HepG2 (cell line): ENCODE measurements at regions not wholly inside any gene's neighbourhood (a gene's known extent, or its start where the extent isn't known, plus 50 kb on each side); places are given as distances from the start of the nearest gene placed in this dataset.
A peak's percentile ranks its signal among the peaks of the same experiment; 100 is the strongest.

Experiments used
- ATAC-seq: fragments of 200-7000 bp; cut with Tn5 transposase; 3 replicates; pipeline ENCODE4 v1.9.1; 2020; ENCODE audit warnings: mild to moderate bottlenecking, moderate library complexity
- BruUV-seq: library from RNA; stranded (reverse); fragments of 400-500 nt; replicated peaks from 2 replicates; lab custom pipeline; 2021; lab: Mats Ljungman, UMichigan
- CTCF ChIA-PET: fragments of 300-600 bp; formaldehyde crosslinking; extraction: SDS; loops from one replicate; lab custom pipeline; 2021; ENCODE audit warnings: low total read pairs, inconsistent platforms, low intra/inter-chr PET ratio; lab: Yijun Ruan, JAX
- POLR2A ChIA-PET: fragments of 350-600 bp; sonication (Branson Sonifier 250); formaldehyde crosslinking; loops from one replicate; lab custom pipeline; 2020; ENCODE audit warnings: antibody characterized with exemption, inconsistent platforms; lab: Yijun Ruan, JAX
- DNase-seq: peaks from one replicate; pipeline ENCODE4 v3.0.0-alpha.2; 2015; ENCODE audit warnings: low spot score
- FAIRE-seq: peaks from 3 replicates; lab custom pipeline; 2011; peaks lifted over from hg19 to GRCh38; lab: Jason Lieb, UNC
- H2AFZ ChIP-seq: one replicate; pipeline ENCODE4 v1.6.1; 2011; ENCODE audit warnings: low read length, inconsistent platforms
- H3K27ac ChIP-seq: fragments of 300-600 bp; 3 replicates; pipeline ENCODE4 v1.8.0; 2011; ENCODE audit warnings: mixed run types, mild to moderate bottlenecking, mixed read lengths, low read length, inconsistent platforms; ENCODE audit not compliant: insufficient read depth; ENCODE audit errors: extremely low read length
- H3K27me3 ChIP-seq, 2 experiments: fragments of 200-600 bp in 1 of 2; 2 replicates in 1 of 2; 3 replicates in 1 of 2; pipeline versions ENCODE4 v1.6.0 to v1.8.0; 2011; ENCODE audit warnings: low read length in 2 of 2, mild to moderate bottlenecking in 2 of 2, moderate library complexity in 2 of 2, inconsistent platforms in 1 of 2; ENCODE audit not compliant: insufficient read depth in 2 of 2, control insufficient read depth in 1 of 2
- H3K36me3 ChIP-seq, 2 experiments: fragments of 200-600 bp in 1 of 2; replicated peaks in 1 of 2; 2 replicates in 1 of 2; 3 replicates in 1 of 2; pipeline versions ENCODE4 v1.5.1 to v1.8.0; 2011; ENCODE audit warnings: low read length in 2 of 2, inconsistent platforms in 1 of 2; ENCODE audit not compliant: insufficient read depth in 2 of 2, control insufficient read depth in 1 of 2
- H3K4me1 ChIP-seq: 2 replicates; pipeline ENCODE4 v1.5.1; 2012; ENCODE audit warnings: low read length, inconsistent platforms; ENCODE audit not compliant: insufficient read depth
- H3K4me2 ChIP-seq: 2 replicates; pipeline ENCODE4 v1.6.0; 2011; ENCODE audit warnings: low read depth, low read length, inconsistent platforms
- H3K4me3 ChIP-seq, 3 experiments: fragments of 200-600 bp in 1 of 3; sonication (generic), shearing (Covaris generic) in 1 of 3; replicated peaks in 1 of 3; 2 replicates each; pipeline ENCODE4 v1.5.1; 2011 to 2016; ENCODE audit warnings: low read length in 3 of 3, inconsistent platforms in 2 of 3, low read depth in 2 of 3, mild to moderate bottlenecking in 2 of 3, control low read depth in 1 of 3, mixed read lengths in 1 of 3; ENCODE audit not compliant: insufficient read depth in 1 of 3
- H3K79me2 ChIP-seq: one replicate; pipeline ENCODE4 v1.6.1; 2011; ENCODE audit warnings: low read length, inconsistent platforms; ENCODE audit not compliant: insufficient read depth
- H3K9ac ChIP-seq: 2 replicates; pipeline ENCODE4 v1.6.0; 2011; ENCODE audit warnings: mild to moderate bottlenecking, low read depth, low read length, inconsistent platforms; ENCODE audit not compliant: insufficient read depth
- H3K9me3 ChIP-seq: 2 replicates; pipeline ENCODE4 v1.5.1; 2012; ENCODE audit warnings: mild to moderate bottlenecking, low read length
- H4K20me1 ChIP-seq: 2 replicates; pipeline ENCODE4 v1.6.0; 2011; ENCODE audit warnings: inconsistent platforms, mild to moderate bottlenecking, low read length, moderate library complexity; ENCODE audit not compliant: insufficient read depth
- HMG20B ChIP-seq: conservative IDR thresholded peaks from 2 replicates; pipeline ENCODE4 v1.6.1; 2016; ENCODE audit warnings: missing genetic modification reagents, missing compliant biosample characterization
- LRRFIP1 ChIP-seq: sonication (generic); formaldehyde crosslinking; conservative IDR thresholded peaks from 2 replicates; pipeline ENCODE4 v1.4.0; 2020; ENCODE audit warnings: missing genetic modification reagents
- MAFF ChIP-seq: IDR thresholded peaks from 2 replicates; pipeline ENCODE4 v1.6.1; 2011; ENCODE audit warnings: low read depth, low read length, improper control_type of control experiment
- MAFK ChIP-seq, 2 experiments: IDR thresholded peaks in 1 of 2; conservative IDR thresholded peaks in 1 of 2; 2 replicates each; pipeline ENCODE4 v1.6.1; 2011; ENCODE audit warnings: improper control_type of control experiment in 2 of 2, low read length in 2 of 2
- NR1H2 ChIP-seq: sonication (generic); formaldehyde crosslinking; IDR thresholded peaks from 2 replicates; pipeline ENCODE4 v1.8.1; 2022; ENCODE audit warnings: low read depth, missing genetic modification reagents, borderline replicate concordance
- SP4 ChIP-seq: sonication (generic); formaldehyde crosslinking; IDR thresholded peaks from 2 replicates; pipeline ENCODE4 v1.8.1; 2023; ENCODE audit warnings: mild to moderate bottlenecking, missing genetic modification reagents
- ZNF24 ChIP-seq: fragments of 450-650 bp; IDR thresholded peaks from 2 replicates; pipeline ENCODE4 v1.6.1; 2017; ENCODE audit warnings: antibody characterized with exemption, mild to moderate bottlenecking
- ZNF276 ChIP-seq: sonication (generic); formaldehyde crosslinking; IDR thresholded peaks from 2 replicates; pipeline ENCODE4 v1.4.0; 2020; ENCODE audit warnings: mild to moderate bottlenecking, low read depth, missing genetic modification reagents
- ZNF281 ChIP-seq: sonication (generic); formaldehyde crosslinking; IDR thresholded peaks from 2 replicates; pipeline ENCODE4 v1.4.0; 2020; ENCODE audit warnings: missing genetic modification reagents, borderline replicate concordance
- ZNF607 ChIP-seq: sonication (generic); formaldehyde crosslinking; IDR thresholded peaks from 2 replicates; pipeline ENCODE4 v1.5.1; 2020; ENCODE audit warnings: missing genetic modification reagents, mild to moderate bottlenecking, borderline replicate concordance
- ZNF619 ChIP-seq: sonication (generic); formaldehyde crosslinking; IDR thresholded peaks from 2 replicates; pipeline ENCODE4 v1.4.0; 2020; ENCODE audit warnings: mild to moderate bottlenecking, missing genetic modification reagents
- WGBS: methylation state at CpG from one replicate; pipeline ENCODE4 v1.1.6; 2017; ENCODE audit warnings: low lambda C conversion rate; 5-methylcytosine and 5-hydroxymethylcytosine counted together
- in situ Hi-C: cut with HindIII; loops from 2 replicates; pipeline ENCODE4 v1.10.0; 2017; ENCODE audit warnings: low pct_unique_long_range_greater_than_20kb; ENCODE audit not compliant: extremely low pct_ligation_motif_present
- intact Hi-C: fragments of 100-400 bp; cut with micrococcal nuclease; formaldehyde crosslinking; loops from one replicate; pipeline ENCODE4 v1.10.0; 2022; ENCODE audit not compliant: unreplicated experiment

GRCh38 chr3:29070959-29071634 is 209.8 kb upstream of the RBMS3 start:
- Histone ChIP-seq H3K9me3 (peaks cover 67% of the 10 kb centered on the region), H3K4me3 (no peak overlapping the region), H4K20me1 (no peaks in the 10 kb centered on the region), H3K9ac (no peak overlapping the region), H3K36me3 (no peaks in the 10 kb centered on the region), H3K4me2 (no peak overlapping the region), H3K79me2 (no peaks in the 10 kb centered on the region), H3K27me3 (no peaks in the 10 kb centered on the region), H2AFZ (no peak overlapping the region), H3K4me1 (no peaks in the 10 kb centered on the region), H3K27ac (no peak overlapping the region)
- CTCF ChIA-PET, result no interaction called here
- intact Hi-C loops, result no loop called here
- WGBS, result 1% methylated on average over 3 of the region's 3 CpGs
- peak; percentile 91 to 98 for TF ChIP-seq MAFK (conservative IDR thresholded peaks at IDR 0.05 in 1 of 2, IDR thresholded peaks at IDR 0.05 in 1 of 2; ENCODE audit: low read length in 2 of 2)
- no peak for TF ChIP-seq SP4 (CRISPR knock-in tag)
- TF ChIP-seq ZNF24, result no peak
- no peak for TF ChIP-seq ZNF281 (CRISPR knock-in tag)
- peak; percentile 98 for TF ChIP-seq MAFF
- in situ Hi-C loops, result no loop called here
- POLR2A ChIA-PET, result no interaction called here
- no peak for FAIRE-seq
- no TSS peak for BruUV-seq
- no peak for DNase-seq
- no peak for ATAC-seq

GRCh38 chr3:29072611-29073010 is 208.3 kb upstream of the RBMS3 start:
- Histone ChIP-seq H3K9ac (no peak overlapping the region), H2AFZ (no peak overlapping the region), H4K20me1 (no peaks in the 10 kb centered on the region), H3K4me1 (no peaks in the 10 kb centered on the region), H3K27ac (no peak overlapping the region), H3K36me3 (no peaks in the 10 kb centered on the region), H3K27me3 (no peaks in the 10 kb centered on the region), H3K9me3 (peaks cover 54% of the 10 kb centered on the region), H3K79me2 (no peaks in the 10 kb centered on the region), H3K4me2 (no peak overlapping the region), H3K4me3 (no peak overlapping the region)
- BruUV-seq, result no TSS peak
- no peak for DNase-seq
- CTCF ChIA-PET, result no interaction called here
- WGBS, result 0% methylated on average over 1 of the region's 1 CpG
- POLR2A ChIA-PET, result no interaction called here
- in situ Hi-C loops, result no loop called here
- intact Hi-C loops, result no loop called here
- no peak for FAIRE-seq
- no peak for ATAC-seq
- TF ChIP-seq ZNF607 (CRISPR knock-in tag), result no peak
- TF ChIP-seq HMG20B (CRISPR knock-in tag), result no peak
- no peak for TF ChIP-seq ZNF619
- no peak for TF ChIP-seq LRRFIP1 (CRISPR knock-in tag)
- TF ChIP-seq NR1H2 (CRISPR knock-in tag), result no peak
- TF ChIP-seq ZNF276 (CRISPR knock-in tag), result no peak
